ENCODE measurements at regions not wholly inside any gene's neighbourhood (a gene's known extent, or its start where the extent isn't known, plus 50 kb on each side); places are given as distances from the start of the nearest gene placed in this dataset.

DNA sequence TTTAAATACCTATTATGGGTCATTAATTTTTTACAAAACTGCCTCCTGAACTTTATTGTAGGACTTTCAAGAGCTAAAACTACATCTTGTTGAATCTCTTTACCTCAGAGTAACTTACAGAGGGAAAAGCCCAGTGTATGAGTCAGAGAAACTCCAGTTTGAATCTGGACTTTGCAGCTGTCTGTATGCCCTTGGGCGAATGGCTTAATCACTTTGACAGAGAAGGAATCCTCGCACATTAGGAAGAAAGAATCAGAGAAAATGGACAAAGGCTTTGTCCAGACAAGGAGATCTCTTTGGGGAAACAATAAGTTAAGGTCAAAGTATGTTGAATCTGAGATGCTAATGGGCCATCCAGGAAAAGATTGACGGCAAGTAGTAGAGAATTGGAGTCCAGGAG, 484.2 kb upstream of the CELF2 start:
- no peak for DNase-seq (ENCODE audit: low read depth in 1 of 2, low spot score in 1 of 2)
- Histone ChIP-seq H3K27ac (replicated peaks) (no peak overlapping the region), H3K4me3 (replicated peaks; ENCODE audit: insufficient read depth, low read length) (no peak overlapping the region), H3K27me3 (ENCODE audit: insufficient read depth, poor library complexity, severe bottlenecking) (no peaks in the 10 kb centered on the region)
- no peak for TF ChIP-seq GABPA (IDR thresholded peaks at IDR 0.05; ENCODE audit: low read depth)
- TF ChIP-seq, protein P1, sequence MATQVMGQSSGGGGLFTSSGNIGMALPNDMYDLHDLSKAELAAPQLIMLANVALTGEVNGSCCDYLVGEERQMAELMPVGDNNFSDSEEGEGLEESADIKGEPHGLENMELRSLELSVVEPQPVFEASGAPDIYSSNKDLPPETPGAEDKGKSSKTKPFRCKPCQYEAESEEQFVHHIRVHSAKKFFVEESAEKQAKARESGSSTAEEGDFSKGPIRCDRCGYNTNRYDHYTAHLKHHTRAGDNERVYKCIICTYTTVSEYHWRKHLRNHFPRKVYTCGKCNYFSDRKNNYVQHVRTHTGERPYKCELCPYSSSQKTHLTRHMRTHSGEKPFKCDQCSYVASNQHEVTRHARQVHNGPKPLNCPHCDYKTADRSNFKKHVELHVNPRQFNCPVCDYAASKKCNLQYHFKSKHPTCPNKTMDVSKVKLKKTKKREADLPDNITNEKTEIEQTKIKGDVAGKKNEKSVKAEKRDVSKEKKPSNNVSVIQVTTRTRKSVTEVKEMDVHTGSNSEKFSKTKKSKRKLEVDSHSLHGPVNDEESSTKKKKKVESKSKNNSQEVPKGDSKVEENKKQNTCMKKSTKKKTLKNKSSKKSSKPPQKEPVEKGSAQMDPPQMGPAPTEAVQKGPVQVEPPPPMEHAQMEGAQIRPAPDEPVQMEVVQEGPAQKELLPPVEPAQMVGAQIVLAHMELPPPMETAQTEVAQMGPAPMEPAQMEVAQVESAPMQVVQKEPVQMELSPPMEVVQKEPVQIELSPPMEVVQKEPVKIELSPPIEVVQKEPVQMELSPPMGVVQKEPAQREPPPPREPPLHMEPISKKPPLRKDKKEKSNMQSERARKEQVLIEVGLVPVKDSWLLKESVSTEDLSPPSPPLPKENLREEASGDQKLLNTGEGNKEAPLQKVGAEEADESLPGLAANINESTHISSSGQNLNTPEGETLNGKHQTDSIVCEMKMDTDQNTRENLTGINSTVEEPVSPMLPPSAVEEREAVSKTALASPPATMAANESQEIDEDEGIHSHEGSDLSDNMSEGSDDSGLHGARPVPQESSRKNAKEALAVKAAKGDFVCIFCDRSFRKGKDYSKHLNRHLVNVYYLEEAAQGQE (IDR thresholded peaks at IDR 0.05; ENCODE audit: insufficient replicate concordance, low read depth), result no peak
- TF ChIP-seq, protein P2, sequence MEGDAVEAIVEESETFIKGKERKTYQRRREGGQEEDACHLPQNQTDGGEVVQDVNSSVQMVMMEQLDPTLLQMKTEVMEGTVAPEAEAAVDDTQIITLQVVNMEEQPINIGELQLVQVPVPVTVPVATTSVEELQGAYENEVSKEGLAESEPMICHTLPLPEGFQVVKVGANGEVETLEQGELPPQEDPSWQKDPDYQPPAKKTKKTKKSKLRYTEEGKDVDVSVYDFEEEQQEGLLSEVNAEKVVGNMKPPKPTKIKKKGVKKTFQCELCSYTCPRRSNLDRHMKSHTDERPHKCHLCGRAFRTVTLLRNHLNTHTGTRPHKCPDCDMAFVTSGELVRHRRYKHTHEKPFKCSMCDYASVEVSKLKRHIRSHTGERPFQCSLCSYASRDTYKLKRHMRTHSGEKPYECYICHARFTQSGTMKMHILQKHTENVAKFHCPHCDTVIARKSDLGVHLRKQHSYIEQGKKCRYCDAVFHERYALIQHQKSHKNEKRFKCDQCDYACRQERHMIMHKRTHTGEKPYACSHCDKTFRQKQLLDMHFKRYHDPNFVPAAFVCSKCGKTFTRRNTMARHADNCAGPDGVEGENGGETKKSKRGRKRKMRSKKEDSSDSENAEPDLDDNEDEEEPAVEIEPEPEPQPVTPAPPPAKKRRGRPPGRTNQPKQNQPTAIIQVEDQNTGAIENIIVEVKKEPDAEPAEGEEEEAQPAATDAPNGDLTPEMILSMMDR (IDR thresholded peaks at IDR 0.05; ENCODE audit: insufficient read depth, low read length), result no peak
- no peak for TF ChIP-seq SPI1 (IDR thresholded peaks at IDR 0.05; ENCODE audit: borderline replicate concordance, low read depth)
- TF ChIP-seq POLR2AphosphoS5 (IDR thresholded peaks at IDR 0.05; ENCODE audit: low read depth), result no peak

DNA sequence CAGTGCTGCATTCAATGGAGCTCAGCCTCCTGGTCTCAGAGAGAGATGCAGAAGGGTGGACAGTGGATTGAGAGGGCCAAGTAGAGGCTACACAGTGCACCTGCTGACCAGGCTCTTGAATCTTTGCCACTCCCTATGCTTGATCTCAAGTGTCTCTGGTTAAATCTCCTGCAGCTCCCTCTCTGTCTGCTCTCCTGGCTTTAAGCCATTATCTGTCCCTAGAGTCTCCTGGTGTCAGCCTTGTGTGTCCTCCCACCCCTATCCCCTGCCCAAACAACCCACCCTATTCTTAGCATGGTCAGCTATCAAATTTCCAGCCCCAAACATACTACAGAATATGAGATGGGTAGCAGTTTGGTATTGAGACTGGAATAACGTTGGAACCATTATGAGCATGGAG, 479.3 kb upstream of the CELF2 start:
- no peak for DNase-seq (ENCODE audit: low read depth in 1 of 2, low spot score in 1 of 2)
- Histone ChIP-seq H3K27me3 (ENCODE audit: insufficient read depth, poor library complexity, severe bottlenecking) (no peaks in the 10 kb centered on the region), H3K27ac (replicated peaks) (no peak overlapping the region), H3K4me3 (replicated peaks; ENCODE audit: insufficient read depth, low read length) (no peak overlapping the region)
- TF ChIP-seq POLR2AphosphoS5 (IDR thresholded peaks at IDR 0.05; ENCODE audit: low read depth) (no peak), GABPA (IDR thresholded peaks at IDR 0.05; ENCODE audit: low read depth) (no peak), SPI1 (IDR thresholded peaks at IDR 0.05; ENCODE audit: borderline replicate concordance, low read depth) (no peak)
- TF ChIP-seq, protein P2 (IDR thresholded peaks at IDR 0.05; ENCODE audit: insufficient read depth, low read length), result no peak
- TF ChIP-seq, protein P1 (IDR thresholded peaks at IDR 0.05; ENCODE audit: insufficient replicate concordance, low read depth), result no peak

DNA sequence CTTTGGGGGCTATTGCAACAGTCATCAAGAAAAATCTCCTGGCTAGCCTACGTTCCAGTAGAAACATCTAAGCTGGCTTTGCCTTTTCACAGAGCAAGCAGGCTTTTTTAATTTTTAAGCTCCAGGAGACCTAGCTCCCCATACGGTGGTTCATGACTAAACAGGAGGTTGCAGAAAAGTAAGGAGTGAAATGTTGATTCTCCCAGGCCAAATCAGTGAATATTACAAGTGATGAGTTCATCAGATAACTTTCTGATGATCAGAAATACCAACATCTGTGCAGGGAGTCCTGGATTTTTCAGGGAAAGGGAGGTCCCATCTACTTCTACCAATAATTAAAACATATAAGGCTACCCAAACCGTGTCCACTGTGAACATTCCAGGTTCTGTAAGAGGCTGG, 477.3 kb upstream of the CELF2 start:
- Histone ChIP-seq H3K27me3 (ENCODE audit: insufficient read depth, poor library complexity, severe bottlenecking) (no peaks in the 10 kb centered on the region), H3K27ac (replicated peaks) (no peak overlapping the region), H3K4me3 (replicated peaks; ENCODE audit: insufficient read depth, low read length) (no peak overlapping the region)
- TF ChIP-seq GABPA (IDR thresholded peaks at IDR 0.05; ENCODE audit: low read depth), result no peak
- TF ChIP-seq, protein P1 (IDR thresholded peaks at IDR 0.05; ENCODE audit: insufficient replicate concordance, low read depth), result no peak
- TF ChIP-seq SPI1 (IDR thresholded peaks at IDR 0.05; ENCODE audit: borderline replicate concordance, low read depth), result no peak
- no peak for TF ChIP-seq POLR2AphosphoS5 (IDR thresholded peaks at IDR 0.05; ENCODE audit: low read depth)
- TF ChIP-seq, protein P2 (IDR thresholded peaks at IDR 0.05; ENCODE audit: insufficient read depth, low read length), result no peak
- no peak for DNase-seq (ENCODE audit: low read depth in 1 of 2, low spot score in 1 of 2)

All from HL-60 (cell line).